ENCODE measurements at regions not wholly inside any gene's neighbourhood (a gene's known extent, or its start where the extent isn't known, plus 50 kb on each side); places are given as distances from the start of the nearest gene placed in this dataset.

DNA sequence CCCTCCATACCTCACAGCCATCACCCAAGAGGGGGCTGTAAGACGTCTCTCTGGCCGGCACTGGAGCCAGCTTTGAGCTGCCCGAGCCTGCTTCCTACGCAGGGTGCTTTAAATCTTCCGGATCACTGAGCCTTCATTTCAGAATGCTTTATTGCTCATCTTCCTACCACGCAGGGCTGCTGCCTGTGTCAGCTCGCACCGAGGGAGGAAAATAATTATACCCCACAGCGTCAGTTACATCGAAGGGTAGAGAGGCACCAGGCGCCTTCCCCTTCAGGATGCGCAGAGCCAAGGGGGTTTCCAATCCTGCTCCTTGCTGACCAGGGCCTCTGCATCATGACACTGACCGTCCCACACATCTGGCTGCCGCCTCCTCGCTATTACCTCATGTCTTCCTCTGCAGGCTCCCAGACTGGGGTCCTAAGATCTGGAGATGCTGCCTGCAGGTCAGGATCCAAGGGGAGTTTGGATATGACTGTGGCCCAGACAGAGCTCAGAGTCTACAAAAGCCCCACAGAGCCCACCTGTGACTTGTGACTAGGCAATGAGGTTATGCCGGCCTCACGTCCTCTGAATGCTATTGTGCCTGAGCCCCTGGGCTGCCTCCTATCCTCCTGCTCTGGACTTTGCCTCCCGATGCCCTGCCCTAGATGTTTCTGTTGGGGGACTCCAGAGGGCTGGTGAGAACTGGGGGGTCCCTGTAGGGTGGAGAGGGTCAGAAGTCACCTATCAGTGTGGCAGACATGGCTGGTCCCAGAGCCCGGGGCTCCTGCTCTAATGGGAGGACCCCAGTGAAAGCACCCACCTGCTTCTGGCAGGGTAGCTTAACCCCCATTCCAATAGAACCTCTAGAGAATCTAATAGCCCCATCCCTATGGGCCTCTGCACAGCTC, 220.3 kb upstream of the RTL1 start:
- DNase-seq, result no peak

DNA sequence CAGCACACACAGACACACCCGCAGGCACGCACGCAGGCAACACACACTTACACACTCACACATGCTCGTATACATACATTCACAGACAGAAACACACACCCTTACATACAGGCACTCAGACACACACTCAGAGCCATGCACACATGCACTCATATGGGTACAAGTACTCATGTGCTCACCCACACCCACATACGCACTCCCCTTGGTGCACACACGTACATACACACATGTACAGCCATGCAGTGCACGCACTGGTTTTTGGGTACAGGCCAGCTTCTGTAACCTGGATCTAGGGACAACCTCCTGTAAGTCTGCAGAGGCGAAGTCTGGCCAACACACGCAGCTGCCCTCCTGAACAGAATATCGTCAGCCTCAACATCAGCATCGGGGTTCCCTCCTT, 221.3 kb upstream of the RTL1 start:
- DNase-seq, result no peak

DNA sequence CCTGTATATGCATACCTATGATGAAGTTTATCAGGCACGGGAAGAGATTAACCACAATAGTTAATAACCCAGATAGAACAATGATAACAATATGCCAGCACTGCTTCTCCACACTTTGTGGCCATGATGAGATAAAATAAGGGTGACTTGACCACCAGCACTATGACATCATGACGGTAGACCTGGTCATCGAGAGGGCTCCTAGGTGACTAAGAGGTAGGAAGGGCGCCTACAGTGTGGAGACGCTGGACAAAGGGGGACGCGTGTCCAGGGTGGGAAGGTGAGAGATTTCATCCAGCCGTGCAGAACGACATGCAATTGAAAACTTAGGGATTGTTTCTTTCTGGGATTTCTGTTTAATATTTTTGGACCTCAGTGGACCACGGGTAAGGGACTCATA, 221.8 kb upstream of the RTL1 start:
- DNase-seq, result no peak

DNA sequence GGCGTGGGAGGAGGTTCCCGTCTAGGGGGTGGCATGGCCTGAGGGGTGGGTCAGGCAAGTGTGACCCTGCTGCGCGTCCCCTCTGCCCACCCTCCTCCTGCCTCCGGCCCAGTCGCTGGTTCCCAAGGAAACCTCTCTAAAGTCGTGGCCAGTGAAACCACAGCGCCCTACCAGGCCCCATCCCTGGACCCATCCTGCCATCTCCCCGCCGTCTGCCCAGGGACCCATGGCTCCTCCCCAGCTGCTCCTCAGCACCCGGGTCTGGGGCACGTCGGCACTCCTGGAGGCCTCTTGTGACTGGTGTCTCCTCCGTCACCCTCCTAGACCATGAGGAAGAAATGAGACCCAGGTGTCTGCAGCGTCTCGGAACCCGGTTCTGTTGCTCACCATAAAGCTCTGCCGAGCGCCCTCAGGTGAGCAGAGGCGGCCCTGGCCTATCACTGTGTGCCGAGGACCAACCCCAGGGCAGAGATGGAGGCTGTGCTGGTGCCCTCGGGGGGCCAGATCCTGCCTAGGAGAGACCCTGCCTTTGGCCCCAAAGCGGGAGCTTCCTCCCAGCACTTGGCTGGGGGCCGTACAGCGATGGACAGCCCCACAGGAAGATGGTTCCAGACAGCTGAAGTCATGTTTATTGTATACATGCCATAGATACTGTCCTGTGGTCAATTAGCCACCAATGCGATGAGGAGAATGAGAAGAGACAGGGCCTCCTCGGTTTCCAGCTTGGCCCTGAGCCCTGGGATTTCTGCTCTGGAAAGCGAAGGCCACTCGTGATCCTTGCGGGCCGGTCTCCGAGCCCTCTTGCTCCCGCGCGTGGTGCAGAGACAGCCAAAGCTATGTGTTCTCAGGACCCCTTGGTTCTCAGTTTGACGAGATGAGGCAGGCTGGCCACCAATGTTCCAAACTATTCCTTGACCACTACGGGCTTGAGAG, 222.5 kb upstream of the RTL1 start:
- no peak for DNase-seq

DNA sequence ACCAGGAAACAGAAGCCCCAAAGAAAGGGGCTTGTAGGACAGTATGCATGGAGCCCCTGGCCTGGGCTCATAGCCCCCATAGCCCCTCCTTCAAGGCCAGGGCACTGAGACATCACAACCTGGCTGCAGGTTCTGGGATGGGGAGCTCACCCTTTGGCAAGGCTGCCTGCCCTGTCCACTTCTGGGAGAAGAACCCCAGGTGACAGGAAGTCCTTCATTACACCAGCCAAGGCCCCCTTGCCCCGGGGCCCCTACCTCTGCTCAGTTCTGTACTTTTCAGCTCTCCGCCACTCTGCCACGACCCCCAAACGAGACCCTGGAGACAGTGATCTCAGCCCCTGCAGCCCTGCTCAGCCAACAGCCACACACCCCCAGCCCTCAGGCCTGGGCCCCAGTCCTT, 223.2 kb upstream of the RTL1 start:
- DNase-seq, result no peak

DNA sequence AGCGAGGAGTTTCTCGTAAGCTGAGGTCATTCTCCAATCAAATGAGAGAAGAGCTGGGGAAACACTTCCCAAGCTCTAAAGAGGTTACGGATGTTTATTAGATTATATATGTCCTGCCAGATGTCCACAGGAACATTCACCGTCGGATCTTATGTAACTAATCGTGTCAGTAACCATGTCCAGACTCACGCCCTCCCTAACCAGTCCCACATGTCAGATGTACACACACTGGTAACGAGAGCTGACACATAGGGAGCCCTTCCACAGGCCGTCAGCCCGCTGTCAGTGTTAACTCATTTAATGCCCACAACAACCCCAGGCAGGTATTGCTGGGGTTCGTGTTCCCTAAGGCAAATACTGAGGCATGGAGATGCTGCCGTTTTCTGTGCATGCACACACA, 223.7 kb upstream of the RTL1 start:
- no peak for DNase-seq

DNA sequence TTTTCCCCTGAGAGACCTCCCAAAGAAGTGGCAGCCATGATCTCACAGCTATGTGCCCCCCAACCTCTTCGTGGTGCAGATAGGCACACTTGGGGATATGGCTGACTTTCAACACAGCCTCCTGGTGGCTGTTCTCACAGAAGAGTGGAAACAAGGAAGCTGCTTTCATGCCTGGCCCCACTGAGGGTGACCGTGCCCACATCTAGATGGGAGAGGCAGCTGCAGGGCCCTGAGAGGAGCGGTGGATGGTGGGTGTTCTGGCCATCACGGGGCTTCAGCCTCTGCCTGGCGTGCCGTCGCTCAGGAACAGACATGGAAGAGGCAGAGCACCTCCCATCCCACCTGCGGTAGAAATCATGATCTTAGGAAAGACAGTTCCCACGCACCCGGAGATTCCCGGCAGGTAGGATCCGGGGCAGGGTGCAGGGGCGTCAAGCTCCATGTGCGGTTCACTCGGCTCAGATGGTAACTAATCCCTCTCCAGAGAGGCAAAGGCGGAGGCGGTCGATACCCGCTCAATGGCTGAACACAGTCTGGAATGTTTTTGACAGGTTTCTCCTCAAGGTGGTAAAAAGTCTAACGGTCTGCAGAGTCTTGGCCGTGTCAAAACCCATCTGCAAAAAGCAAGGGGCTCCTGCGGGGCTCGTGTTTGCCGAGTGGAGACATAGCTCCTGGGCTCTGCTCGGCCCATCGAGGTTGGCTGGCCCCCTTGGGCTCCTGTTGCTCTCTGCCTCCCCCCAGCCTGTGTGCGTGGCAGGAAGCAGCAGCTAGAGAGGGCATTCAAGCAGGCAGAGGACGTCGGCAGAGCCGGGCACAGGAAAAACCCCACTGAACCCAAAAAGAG, 225.2 kb upstream of the RTL1 start:
- no peak for DNase-seq

DNA sequence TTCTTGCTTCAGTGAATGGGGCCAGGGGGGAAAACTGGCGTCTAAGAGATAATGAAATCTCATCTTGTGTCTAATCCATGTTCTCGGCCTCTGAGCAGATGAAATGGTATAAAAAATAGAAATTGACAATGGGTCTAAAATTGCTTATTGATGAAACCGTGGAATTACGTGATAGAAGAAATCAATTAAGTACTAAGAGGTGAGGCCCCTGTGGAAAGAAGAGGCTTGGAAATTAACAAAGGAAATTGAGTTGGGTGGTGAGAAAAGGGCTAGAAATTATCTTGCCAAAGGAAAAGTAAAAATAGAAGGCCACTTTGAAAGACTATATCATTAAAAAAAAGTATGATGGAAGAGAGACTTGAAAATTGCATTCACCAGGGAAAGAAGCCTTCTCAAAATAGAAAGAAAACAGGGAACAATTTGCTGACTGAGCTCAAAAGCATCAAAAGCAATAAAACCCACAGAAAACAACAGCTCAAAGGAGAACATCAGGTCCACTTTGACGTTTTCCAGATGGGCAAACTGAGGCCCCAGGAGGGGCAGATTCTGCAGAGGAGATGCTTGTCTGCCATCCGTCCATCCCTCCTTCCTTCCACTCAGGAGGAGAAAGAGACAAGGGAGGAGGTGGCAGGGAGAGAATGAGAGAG, 226.1 kb upstream of the RTL1 start:
- no peak for DNase-seq

DNA sequence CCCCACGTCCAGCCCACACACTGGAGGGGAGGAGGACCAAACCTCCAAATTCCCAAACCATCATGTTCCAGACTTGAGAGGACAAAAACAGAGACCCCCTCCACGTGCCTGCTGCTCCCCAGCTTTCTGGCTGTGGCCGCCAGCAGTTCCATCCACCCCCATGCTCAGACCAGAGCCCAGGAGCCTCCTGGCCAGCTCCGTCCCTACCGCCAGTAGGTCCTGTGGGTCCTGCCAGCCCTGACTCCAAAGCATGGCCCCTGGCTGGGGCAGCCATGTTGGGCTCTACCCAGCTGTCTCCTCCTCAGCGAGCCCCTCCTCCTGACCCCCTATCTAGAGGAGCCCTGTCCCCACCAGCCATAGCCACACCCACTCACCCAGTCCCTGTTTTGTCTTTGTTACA, 227.3 kb upstream of the RTL1 start:
- no peak for DNase-seq

DNA sequence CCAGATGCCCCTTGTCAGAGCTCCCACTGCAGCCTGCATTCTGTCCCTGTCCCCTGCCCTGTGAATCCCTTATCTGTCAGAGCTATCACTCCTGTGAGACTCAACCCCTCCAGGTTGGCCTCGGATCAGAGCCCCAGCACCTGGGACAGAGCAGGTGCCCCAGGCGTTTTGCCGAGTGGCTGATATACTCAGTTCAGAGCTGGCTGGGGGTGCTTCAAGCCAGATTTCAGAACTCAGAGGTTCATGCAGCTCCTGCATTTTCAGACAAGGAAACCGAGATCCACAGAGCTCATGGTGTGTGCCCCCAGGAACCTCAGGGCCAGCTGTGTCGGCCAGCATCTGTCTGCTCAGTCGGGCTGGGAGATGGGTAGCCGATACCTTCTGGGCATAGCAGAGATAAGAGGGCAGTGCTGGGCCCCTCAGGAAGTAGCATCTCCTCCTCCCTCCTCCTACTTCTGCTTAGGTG, 228.0 kb upstream of the RTL1 start:
- DNase-seq, result no peak

DNA sequence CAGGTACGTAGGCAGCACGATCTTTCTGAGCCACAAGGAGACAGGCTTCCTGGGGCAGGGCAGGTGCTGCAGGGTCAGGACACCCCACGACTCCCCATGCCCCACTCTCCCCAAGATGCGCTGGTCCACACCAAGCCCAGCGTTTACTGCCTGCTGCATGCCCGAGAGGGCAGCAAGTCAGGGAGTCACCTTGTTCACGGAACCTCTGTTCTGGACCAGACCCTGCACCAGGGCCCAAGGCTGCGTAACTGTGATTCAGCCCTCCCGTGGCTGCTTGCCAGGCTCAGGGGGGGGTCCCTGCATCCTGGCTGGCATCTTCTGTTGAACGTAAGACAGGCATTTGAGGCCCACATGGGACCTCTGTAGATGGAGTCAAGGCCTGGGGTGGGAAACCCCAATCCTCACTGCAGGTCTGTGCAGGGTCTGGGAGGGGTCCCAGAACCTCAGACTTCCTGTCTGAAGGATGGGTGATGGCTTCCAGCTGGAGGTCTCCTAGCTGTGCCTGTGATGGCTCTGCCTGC, 228.6 kb upstream of the RTL1 start:
- no peak for DNase-seq

DNA sequence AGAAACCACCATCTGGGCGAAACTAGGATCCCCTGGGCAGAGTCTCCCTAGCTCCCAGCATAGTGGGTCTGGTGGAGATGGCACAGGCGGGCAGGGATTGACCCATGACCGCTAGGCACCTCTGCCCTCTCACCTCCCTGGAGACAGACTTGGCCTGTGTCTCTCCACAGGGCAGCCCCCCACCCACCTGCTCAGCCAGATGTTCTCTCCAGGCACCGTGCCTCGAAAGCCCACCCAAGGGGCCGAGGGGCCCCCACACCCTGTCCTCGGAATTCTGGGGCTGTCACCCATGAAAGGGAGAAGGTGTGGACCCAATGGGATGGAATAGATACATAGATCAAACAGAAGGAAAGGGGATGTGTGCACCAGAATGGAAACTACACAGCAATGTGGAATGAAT, 229.1 kb upstream of the RTL1 start:
- no peak for DNase-seq

DNA sequence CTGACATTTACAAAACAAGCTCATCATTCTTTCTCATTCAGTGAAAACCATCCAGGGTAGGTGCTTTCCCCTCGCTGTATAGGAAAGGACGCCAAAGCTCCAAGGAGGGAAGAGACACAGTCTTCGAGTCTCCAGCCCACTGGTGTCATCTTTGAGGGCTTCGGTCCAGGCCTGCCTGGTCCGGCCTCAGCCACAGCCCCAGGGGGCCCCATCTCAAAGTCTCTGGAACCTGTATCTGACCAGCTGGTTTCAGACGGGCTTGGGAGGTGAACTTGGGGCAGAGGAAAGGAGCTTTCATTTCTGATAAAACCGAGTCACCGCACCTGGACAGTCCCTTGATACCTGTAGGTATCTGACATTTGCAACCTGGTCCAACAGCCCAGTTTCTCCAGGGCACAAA, 229.5 kb upstream of the RTL1 start:
- no peak for DNase-seq

DNA sequence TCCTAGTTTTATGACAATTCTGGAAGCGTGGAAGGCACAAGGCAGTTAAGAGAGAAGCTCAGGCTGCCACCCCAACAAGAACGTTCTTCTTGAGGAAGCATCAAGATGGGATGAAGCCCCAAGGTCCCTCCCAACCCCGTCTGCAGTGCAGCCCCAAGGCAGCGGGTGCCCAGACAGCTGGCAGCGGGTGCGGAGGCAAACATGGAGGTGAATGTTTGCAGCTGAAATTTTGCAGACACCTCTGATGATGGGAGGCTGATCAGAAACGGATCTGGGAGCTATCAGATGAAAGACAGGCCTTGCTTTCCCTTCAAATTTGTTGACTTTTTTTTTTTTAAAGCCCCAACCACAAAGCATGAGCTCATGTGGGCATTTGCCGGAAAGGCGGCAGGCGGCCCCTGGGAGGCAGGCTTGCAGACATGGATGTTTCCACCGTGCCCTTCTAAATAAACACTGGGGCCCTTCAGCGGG, 230.7 kb upstream of the RTL1 start:
- DNase-seq, result no peak

DNA sequence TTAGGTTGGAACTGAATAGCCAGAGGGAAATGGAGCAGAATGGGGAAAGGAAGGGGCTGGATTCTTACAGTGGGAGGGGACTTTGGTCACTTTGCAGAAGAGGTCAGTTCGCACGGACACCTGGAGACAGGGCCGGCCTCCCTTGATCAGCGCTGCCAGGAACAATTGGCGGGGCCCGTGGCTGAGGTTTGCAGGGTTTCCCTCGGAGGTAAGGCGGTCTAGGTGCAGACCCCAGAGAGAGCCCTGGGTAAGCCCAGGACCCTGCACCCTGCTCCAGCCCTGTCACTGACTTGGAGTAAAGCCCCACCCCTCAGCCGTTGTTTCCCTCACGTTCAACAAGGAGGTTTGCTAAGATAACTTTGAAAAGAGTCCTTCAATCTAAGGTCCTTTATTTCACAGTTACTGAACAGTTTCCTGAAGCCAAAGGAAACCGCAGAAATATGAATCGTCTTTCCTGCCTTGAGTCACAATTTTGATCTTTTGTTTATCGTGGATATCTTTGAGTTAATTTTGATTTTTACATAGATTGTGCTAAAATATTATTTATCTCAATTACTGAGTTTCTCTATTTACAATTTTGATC, 231.4 kb upstream of the RTL1 start:
- no peak for DNase-seq

DNA sequence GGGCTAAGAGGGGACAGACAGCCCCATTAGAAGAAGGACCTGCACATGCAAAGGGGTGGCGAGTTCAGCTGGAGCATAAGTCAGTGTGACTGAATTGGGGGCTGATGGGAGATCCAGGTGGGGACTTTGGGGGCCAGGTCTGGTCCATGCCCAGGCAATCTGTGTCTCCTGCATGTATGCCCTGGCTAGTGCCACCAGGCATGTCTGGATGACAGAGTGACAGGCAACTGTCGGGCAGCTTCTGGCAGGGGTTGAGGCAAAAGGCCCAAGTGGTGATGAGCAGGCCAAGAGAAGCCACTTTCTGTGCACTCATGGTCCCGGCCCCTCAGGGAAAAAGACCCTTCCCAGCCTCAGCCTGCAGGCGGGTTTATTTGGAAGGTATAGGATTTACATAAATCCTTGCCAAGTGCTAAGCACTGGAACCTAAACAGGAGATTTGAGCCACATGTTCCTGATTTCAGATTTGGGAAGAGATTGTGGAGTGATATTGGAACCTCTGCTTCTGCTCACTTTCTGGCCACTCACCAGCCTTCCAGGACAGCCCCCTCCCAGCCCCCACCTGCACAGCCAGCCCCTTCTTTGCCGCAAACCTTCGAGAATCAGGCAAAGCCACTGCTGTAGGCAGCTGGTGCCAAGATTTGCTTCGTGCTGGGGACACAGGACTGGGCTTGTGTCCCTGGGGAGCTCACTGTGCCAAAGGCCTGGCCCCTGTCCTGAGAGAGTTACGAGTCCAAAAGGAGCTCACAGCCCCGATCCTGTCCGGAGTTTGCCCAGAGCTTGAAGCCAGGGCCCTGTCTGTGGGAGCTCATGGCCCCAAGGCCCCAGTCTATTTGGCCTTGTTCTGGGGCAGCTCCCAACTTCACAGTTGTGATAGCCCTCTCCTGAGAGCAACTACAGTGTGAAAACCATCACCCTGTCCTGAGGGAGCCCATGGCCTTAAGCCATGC, 232.5 kb upstream of the RTL1 start:
- no peak for DNase-seq

DNA sequence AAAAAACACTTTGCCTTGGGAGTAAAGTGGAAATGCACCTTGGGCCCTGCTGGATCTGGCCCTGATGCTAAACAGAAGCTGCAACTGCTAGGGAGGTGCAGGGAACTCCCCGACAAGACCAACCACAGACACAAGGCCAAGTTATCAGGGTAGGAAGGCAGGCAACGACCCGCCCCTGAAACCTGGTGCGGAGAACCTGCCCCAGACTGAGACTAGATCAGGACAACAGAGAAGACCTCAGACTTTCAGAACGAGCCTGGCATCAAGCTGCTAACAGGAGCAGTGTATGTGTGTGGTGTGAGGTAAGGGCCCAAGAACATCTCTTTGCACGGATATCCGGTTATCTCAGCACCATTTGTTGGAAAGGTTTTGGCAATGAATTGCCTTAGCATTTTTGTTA, 233.7 kb upstream of the RTL1 start:
- DNase-seq, result no peak

DNA sequence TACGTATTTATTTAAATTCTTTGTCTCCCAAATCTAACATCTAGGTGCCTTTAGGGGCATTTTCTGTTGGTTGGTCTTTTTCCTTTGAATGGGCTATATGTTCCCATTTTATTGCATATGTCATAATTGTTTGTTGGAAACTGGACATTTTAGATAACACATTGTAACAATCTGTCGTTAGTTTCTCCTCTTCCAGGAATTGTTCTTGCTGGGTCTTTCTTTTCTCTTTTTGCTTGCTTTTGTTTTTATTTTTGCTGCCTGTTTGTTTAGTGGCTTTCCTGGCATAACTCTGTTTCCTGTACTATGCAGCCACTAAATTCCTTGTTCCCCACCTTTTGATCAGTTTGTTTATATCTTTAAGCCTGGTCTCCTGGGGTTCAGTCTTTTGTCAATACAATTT, 244.3 kb upstream of the RTL1 start:
- DNase-seq, result no peak

DNA sequence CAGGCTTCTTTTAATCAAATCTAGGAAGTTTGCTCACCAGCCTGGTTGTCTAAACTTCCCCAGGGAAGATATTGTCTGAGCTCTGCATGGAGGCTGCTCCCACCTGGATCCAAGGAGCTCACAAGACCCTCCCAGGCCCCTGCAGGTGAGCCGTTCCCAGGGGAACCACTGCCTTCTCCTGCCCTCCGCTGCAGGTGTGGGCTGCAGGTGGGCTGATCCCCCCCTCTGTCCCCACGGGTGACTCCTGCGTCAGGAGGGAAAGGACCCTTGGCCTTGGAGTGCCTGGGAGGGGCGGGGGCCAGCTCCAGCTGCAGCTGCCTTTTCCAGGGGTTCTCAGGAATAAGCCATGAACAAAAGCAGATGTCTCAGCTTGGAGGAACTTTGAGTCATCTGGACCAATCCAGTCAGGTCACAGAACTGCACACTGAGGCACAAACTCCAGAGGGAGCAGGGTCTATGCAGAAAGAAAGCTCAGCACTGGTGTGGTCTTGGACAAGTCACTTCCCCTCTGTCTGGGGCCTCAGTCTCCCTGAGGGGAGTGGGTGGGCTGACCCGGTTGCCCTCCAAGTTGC, 246.6 kb upstream of the RTL1 start:
- no peak for DNase-seq

Data from SHP77 treated with DMSO at 0.1 percent for 48 hours (cell line).